ENCODE measurements at regions not wholly inside any gene's neighbourhood (a gene's known extent, or its start where the extent isn't known, plus 50 kb on each side); places are given as distances from the start of the nearest gene placed in this dataset.

- Histone ChIP-seq H3K36me3 (no peaks in the 10 kb centered on the region), H3K4me3 (no peak overlapping the region), H3K4me1 (peaks cover 3 to 9% (median 5%) of the 10 kb centered on the region in 3 donors), H3K27ac (peak overlapping the region in 1 of 4 donors; percentile 71), H3K9me3 (no peaks in the 10 kb centered on the region), H3K27me3 (no peaks in the 10 kb centered on the region)
- TF ChIP-seq CTCF (IDR thresholded peaks at IDR 0.05) (no peak), POLR2A (IDR thresholded peaks at IDR 0.05) (no peak)
- intact Hi-C loops (cut with DNase I), result loop anchor here (10.0 kb wide), 1 partner anchor 1403 kb away; no protein-coding TSS in a partner anchor
- WGBS, 2 donors, result 77 to 81% methylated on average over 19 to 24 of the region's 24 CpGs
- no peak for DNase-seq
These were observed 68.8 kb upstream of the PITRM1 start for GRCh38 chr10:3241274-3241921.

- H3K4me3 ChIP-seq, result peak overlapping the region in 2 of 4 donors; percentile 13 to 29
- 63 to 66% methylated on average over 21 to 27 of the region's 30 CpGs for WGBS, 2 donors
- intact Hi-C loops (cut with DNase I), result loop anchor here (10.0 kb wide), 1 partner anchor 1405 kb away; no protein-coding TSS in a partner anchor
- H3K4me1 ChIP-seq, result peaks cover 3 to 9% (median 5%) of the 10 kb centered on the region in 3 donors
- no peaks in the 10 kb centered on the region for H3K27me3 ChIP-seq
- H3K9me3 ChIP-seq, result no peaks in the 10 kb centered on the region
- no peaks in the 10 kb centered on the region for H3K36me3 ChIP-seq
- TF ChIP-seq CTCF (IDR thresholded peaks at IDR 0.05), result no peak
- TF ChIP-seq POLR2A (IDR thresholded peaks at IDR 0.05), result no peak
- peak overlapping the region in 3 of 4 donors; percentile 9 to 71 (median 50) for H3K27ac ChIP-seq
- no peak for DNase-seq
These were observed 67.6 kb upstream of the PITRM1 start for GRCh38 chr10:3239920-3240894.

GRCh38 chr10:3239066-3239919, 66.7 kb upstream of the PITRM1 start:
- no peak for DNase-seq
- Histone ChIP-seq H3K4me3 (peak overlapping the region in 1 of 4 donors; percentile 30), H3K9me3 (no peaks in the 10 kb centered on the region), H3K4me1 (peaks cover 3 to 9% (median 5%) of the 10 kb centered on the region in 3 donors), H3K27ac (peak overlapping the region in 2 of 4 donors; percentile 9 to 71), H3K27me3 (no peaks in the 10 kb centered on the region), H3K36me3 (no peaks in the 10 kb centered on the region)
- intact Hi-C loops (cut with DNase I), result no loop called here
- TF ChIP-seq CTCF (IDR thresholded peaks at IDR 0.05) (peak in 5 of 6 experiments; percentile 73 to 94 (median 91)), POLR2A (IDR thresholded peaks at IDR 0.05) (no peak)
- 34 to 61% methylated on average over 21 to 31 of the region's 35 CpGs for WGBS, 2 donors

DNA sequence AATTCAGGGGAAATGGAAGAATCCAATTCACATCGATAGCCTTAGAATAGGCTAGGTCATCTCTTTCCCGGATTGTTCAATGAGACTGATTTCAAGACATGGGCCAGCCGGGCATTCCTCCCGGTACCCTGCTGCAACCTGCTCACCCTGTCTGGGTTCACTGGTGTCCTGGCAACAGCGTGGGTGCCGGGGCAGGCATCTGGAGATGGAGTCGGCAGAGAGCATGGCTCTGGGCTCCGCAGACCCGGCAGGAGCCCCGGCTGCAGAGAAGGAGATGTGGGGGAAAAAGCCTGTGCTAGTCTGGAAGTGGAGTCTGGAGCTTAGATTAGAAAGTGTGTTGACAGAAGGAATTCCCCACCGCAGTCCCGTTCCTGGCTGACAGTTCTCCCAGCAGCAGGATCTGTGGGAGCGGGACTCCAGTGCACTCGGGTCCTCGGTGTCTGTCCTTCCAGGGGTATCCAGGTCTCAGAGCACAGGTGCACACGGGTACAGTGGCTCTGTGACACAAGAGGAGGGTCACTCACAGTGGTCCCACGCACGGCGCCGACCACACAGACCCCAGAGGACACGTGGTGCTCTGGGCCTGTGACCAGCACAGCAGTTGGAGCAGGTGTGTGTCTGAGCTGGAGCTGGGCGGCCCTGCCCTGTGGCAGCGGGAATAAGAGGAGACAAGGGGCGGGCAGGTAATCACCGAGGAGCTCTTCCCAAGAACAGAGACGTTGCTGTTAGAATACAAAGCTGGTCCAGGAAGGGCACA, 65.7 kb upstream of the PITRM1 start:
- no peaks in the 10 kb centered on the region for H3K27me3 ChIP-seq
- H3K4me1 ChIP-seq, result peaks cover 3 to 9% (median 5%) of the 10 kb centered on the region in 3 donors
- H3K27ac ChIP-seq, result no peak overlapping the region
- no peaks in the 10 kb centered on the region for H3K9me3 ChIP-seq
- WGBS, 2 donors, result 66 to 73% methylated on average over 14 to 15 of the region's 26 CpGs
- no peaks in the 10 kb centered on the region for H3K36me3 ChIP-seq
- no peak overlapping the region for H3K4me3 ChIP-seq
- DNase-seq, result no peak
- intact Hi-C loops (cut with DNase I), result no loop called here
- no peak for TF ChIP-seq POLR2A (IDR thresholded peaks at IDR 0.05)
- TF ChIP-seq CTCF (IDR thresholded peaks at IDR 0.05), result no peak
